Retinal pigment epithelial cell (primary cell): ENCODE measurements at regions not wholly inside any gene's neighbourhood (a gene's known extent, or its start where the extent isn't known, plus 50 kb on each side); places are given as distances from the start of the nearest gene placed in this dataset.

Source experiments
- DNase-seq: peaks from one replicate; pipeline ENCODE4 v3.0.0-alpha.2; 2010; ENCODE audit warnings: low read depth
- H3K4me3 ChIP-seq: 2 replicates; pipeline ENCODE4 v1.5.1; 2011; ENCODE audit warnings: mild to moderate bottlenecking, low read length, control low read depth, moderate library complexity
- TF ChIP-seq, protein P1 (sequence below): conservative IDR thresholded peaks from 2 replicates; pipeline ENCODE4 v1.5.1; 2011; ENCODE audit warnings: low read depth, low read length, control low read depth, inconsistent platforms

DNA sequence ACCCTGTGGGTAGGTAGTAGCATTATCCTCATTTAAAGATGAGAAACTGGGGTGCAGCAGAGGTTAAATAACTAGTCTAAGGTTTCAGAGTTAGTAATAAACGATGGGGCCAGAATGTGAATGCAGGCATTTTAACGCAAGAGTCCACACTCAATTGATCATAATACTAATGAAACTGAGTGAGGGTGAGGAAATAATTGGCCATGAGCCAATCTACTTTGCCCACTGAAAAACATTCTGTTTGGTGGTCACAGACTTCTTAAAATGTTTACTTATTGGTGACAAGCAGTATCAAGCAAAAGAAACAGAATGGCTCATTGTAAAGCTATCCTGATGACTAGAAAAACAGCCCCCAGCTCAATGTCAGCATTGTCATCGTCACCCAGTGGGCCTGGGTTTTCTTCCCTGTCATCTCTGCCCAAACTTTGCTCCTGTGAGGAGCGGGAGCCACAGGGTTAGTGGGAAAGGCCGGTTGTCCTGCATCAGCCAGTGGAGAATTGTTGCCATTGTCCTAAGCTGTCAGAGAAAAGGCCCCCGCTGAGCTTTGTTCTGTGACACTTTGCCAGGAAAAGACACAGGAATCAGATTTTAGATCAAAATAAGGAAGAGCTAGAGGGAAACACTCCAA is 77.3 kb upstream of the MAN2A1 start:
- no peak overlapping the region for H3K4me3 ChIP-seq
- TF ChIP-seq, protein P1, sequence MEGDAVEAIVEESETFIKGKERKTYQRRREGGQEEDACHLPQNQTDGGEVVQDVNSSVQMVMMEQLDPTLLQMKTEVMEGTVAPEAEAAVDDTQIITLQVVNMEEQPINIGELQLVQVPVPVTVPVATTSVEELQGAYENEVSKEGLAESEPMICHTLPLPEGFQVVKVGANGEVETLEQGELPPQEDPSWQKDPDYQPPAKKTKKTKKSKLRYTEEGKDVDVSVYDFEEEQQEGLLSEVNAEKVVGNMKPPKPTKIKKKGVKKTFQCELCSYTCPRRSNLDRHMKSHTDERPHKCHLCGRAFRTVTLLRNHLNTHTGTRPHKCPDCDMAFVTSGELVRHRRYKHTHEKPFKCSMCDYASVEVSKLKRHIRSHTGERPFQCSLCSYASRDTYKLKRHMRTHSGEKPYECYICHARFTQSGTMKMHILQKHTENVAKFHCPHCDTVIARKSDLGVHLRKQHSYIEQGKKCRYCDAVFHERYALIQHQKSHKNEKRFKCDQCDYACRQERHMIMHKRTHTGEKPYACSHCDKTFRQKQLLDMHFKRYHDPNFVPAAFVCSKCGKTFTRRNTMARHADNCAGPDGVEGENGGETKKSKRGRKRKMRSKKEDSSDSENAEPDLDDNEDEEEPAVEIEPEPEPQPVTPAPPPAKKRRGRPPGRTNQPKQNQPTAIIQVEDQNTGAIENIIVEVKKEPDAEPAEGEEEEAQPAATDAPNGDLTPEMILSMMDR: no peak
- DNase-seq: no peak

DNA sequence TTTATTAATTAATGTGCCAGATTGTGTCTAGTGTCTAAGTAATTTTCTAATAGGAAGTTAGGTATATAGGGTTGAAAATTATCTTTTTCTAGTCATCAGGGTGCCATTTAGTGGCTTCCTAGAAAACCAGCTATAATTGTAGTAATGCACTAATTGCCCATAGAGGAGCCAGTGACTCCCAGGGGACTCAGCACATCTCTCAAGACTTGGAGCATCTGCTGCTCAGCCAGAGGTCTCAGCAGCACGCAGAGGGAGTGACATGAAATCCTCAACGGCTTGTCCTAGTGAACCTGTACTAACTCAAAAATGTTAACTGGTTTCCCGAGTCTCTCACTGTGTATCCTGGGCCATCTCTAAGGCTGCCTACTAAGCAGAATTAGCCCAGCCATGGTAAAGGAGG is 78.2 kb upstream of the MAN2A1 start:
- H3K4me3 ChIP-seq: no peak overlapping the region
- TF ChIP-seq, protein P1: no peak
- DNase-seq: no peak

DNA sequence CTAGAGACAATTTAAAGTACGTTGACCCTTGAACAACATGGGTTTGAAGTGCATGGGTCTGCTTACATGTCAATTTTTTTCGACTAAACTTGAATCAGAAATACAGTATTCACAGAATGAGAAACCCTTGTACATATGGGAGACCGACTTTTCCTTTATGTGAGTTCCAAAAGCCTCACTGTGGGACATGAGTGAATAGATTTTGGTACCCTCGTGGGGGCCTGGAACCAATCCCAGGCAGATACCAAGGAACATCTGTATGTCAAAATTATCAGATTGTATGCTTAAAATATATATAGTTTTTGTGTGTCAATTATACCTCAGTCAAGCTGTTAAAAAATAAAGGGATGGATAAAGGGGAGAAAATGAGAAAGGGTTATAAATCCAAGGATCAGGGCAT is 78.7 kb upstream of the MAN2A1 start:
- no peak overlapping the region for H3K4me3 ChIP-seq
- TF ChIP-seq, protein P1: no peak
- DNase-seq: no peak

DNA sequence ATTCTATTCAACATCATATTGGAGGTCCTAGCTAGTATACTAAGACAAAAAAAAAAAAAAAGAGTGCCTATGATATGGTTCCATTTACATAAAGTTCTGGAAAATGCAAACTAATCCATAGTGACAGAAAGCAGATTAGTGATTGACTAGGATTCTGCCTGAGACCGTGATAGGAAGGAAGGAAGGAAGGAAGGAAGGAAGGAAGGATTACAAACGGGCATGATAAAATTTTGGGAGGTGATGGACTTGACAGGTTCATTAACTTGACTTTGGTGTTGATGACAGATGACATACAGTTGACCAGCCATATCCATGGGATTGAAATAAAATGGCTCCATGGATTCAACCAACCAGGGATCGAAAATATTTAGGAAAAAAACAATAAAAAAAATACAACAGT is 79.1 kb upstream of the MAN2A1 start:
- H3K4me3 ChIP-seq: no peak overlapping the region
- no peak for DNase-seq
- TF ChIP-seq, protein P1: no peak

DNA sequence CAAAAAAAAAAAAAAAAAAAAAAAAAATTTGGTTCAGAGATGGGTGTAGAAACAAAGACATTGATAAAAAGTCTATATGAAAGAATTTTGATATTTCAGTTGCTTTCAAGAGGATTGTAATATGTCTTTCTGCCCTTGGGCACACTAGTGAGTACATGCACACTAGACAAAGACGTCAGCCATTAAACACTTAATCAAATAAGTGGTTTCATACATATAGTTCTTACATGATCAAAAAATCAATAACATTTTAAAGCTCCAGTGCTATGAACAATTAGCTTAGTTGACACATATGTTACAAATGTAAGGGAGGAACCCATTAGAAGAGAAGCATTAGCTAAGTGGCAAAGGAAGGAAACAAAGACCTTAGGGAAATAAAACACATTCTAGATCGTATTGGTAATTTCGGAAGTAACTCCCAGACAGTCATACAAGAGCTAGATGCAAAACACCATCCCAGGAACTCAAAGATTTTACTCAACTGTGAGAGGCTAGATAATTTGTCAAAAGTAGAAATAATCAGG is 84.5 kb upstream of the MAN2A1 start:
- no peak overlapping the region for H3K4me3 ChIP-seq
- no peak for DNase-seq
- TF ChIP-seq, protein P1: no peak

DNA sequence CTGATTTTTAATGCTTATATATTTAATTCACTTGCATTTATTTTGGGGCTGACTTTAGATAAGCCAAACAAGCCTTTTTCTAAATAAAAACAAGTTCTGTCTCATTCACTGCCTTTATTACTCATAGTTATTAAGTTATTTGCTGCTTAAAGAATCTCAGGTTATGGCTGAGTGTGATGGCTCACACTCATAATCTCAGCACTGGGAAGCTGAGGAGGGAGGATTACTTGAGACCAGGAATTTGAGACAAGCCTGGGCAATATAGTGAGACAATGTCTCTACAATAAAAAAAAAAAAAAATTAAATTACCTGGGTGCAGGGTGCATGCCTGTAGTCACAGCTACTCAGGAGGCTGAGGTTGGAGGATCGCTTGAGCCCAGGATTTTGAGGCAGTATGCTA is 85.0 kb upstream of the MAN2A1 start:
- TF ChIP-seq, protein P1: no peak
- no peak overlapping the region for H3K4me3 ChIP-seq
- DNase-seq: no peak

DNA sequence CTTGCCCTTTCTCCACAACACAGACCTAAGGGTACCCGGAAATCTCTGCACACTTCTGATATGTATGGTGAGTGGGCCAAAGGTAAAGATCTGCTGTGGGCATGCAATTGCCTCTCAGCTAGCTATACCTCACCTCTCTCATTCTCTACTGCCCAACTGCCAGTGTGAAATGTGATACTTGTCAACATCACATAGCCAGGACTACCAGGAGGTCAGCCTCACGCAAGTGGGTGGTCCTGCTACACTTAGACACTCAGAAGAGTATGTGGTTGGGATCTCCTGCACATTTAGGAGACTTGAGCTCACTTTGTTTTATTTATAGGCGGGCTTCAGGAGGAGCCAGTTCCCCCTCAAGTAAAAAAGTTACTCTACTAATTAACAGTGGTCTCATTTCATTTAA is 88.0 kb upstream of the MAN2A1 start:
- no peak for DNase-seq
- H3K4me3 ChIP-seq: no peak overlapping the region
- TF ChIP-seq, protein P1: no peak
